HepG2 (cell line): ENCODE measurements at regions not wholly inside any gene's neighbourhood (a gene's known extent, or its start where the extent isn't known, plus 50 kb on each side); places are given as distances from the start of the nearest gene placed in this dataset.

Source experiments
- ATAC-seq: fragments of 200-7000 bp; cut with Tn5 transposase; 3 replicates; pipeline ENCODE4 v1.9.1; 2020; ENCODE audit warnings: mild to moderate bottlenecking, moderate library complexity
- BruUV-seq: library from RNA; stranded (reverse); fragments of 400-500 nt; replicated peaks from 2 replicates; lab custom pipeline; 2021; lab: Mats Ljungman, UMichigan
- CTCF ChIA-PET: fragments of 300-600 bp; formaldehyde crosslinking; extraction: SDS; loops from one replicate; lab custom pipeline; 2021; ENCODE audit warnings: low total read pairs, inconsistent platforms, low intra/inter-chr PET ratio; lab: Yijun Ruan, JAX
- POLR2A ChIA-PET: fragments of 350-600 bp; sonication (Branson Sonifier 250); formaldehyde crosslinking; loops from one replicate; lab custom pipeline; 2020; ENCODE audit warnings: antibody characterized with exemption, inconsistent platforms; lab: Yijun Ruan, JAX
- DNase-seq: peaks from one replicate; pipeline ENCODE4 v3.0.0-alpha.2; 2015; ENCODE audit warnings: low spot score
- FAIRE-seq: peaks from 3 replicates; lab custom pipeline; 2011; peaks lifted over from hg19 to GRCh38; lab: Jason Lieb, UNC
- H2AFZ ChIP-seq: one replicate; pipeline ENCODE4 v1.6.1; 2011; ENCODE audit warnings: low read length, inconsistent platforms
- H3K27ac ChIP-seq: fragments of 300-600 bp; 3 replicates; pipeline ENCODE4 v1.8.0; 2011; ENCODE audit warnings: mixed run types, mild to moderate bottlenecking, mixed read lengths, low read length, inconsistent platforms; ENCODE audit not compliant: insufficient read depth; ENCODE audit errors: extremely low read length
- H3K27me3 ChIP-seq, 2 experiments: fragments of 200-600 bp in 1 of 2; 2 replicates in 1 of 2; 3 replicates in 1 of 2; pipeline versions ENCODE4 v1.6.0 to v1.8.0; 2011; ENCODE audit warnings: low read length in 2 of 2, mild to moderate bottlenecking in 2 of 2, moderate library complexity in 2 of 2, inconsistent platforms in 1 of 2; ENCODE audit not compliant: insufficient read depth in 2 of 2, control insufficient read depth in 1 of 2
- H3K36me3 ChIP-seq, 2 experiments: fragments of 200-600 bp in 1 of 2; replicated peaks in 1 of 2; 2 replicates in 1 of 2; 3 replicates in 1 of 2; pipeline versions ENCODE4 v1.5.1 to v1.8.0; 2011; ENCODE audit warnings: low read length in 2 of 2, inconsistent platforms in 1 of 2; ENCODE audit not compliant: insufficient read depth in 2 of 2, control insufficient read depth in 1 of 2
- H3K4me1 ChIP-seq: 2 replicates; pipeline ENCODE4 v1.5.1; 2012; ENCODE audit warnings: low read length, inconsistent platforms; ENCODE audit not compliant: insufficient read depth
- H3K4me2 ChIP-seq: 2 replicates; pipeline ENCODE4 v1.6.0; 2011; ENCODE audit warnings: low read depth, low read length, inconsistent platforms
- H3K4me3 ChIP-seq, 3 experiments: fragments of 200-600 bp in 1 of 3; sonication (generic), shearing (Covaris generic) in 1 of 3; replicated peaks in 1 of 3; 2 replicates each; pipeline ENCODE4 v1.5.1; 2011 to 2016; ENCODE audit warnings: low read length in 3 of 3, inconsistent platforms in 2 of 3, low read depth in 2 of 3, mild to moderate bottlenecking in 2 of 3, control low read depth in 1 of 3, mixed read lengths in 1 of 3; ENCODE audit not compliant: insufficient read depth in 1 of 3
- H3K79me2 ChIP-seq: one replicate; pipeline ENCODE4 v1.6.1; 2011; ENCODE audit warnings: low read length, inconsistent platforms; ENCODE audit not compliant: insufficient read depth
- H3K9ac ChIP-seq: 2 replicates; pipeline ENCODE4 v1.6.0; 2011; ENCODE audit warnings: mild to moderate bottlenecking, low read depth, low read length, inconsistent platforms; ENCODE audit not compliant: insufficient read depth
- H3K9me3 ChIP-seq: 2 replicates; pipeline ENCODE4 v1.5.1; 2012; ENCODE audit warnings: mild to moderate bottlenecking, low read length
- H4K20me1 ChIP-seq: 2 replicates; pipeline ENCODE4 v1.6.0; 2011; ENCODE audit warnings: inconsistent platforms, mild to moderate bottlenecking, low read length, moderate library complexity; ENCODE audit not compliant: insufficient read depth
- ARID5B ChIP-seq: IDR thresholded peaks from 2 replicates; pipeline ENCODE4 v1.4.0; 2020; ENCODE audit warnings: mild to moderate bottlenecking, missing genetic modification reagents
- ATF6 ChIP-seq: sonication (generic); formaldehyde crosslinking; conservative IDR thresholded peaks from 2 replicates; pipeline ENCODE4 v1.4.0; 2020; ENCODE audit warnings: missing genetic modification reagents
- HNRNPLL ChIP-seq: fragments of 200-400 bp; formaldehyde crosslinking; IDR thresholded peaks from 2 replicates; pipeline ENCODE4 v1.6.1; 2017; ENCODE audit warnings: mild to moderate bottlenecking, low read depth, low read length; ENCODE audit not compliant: poor library complexity, severe bottlenecking
- NRL ChIP-seq: sonication (generic); formaldehyde crosslinking; IDR thresholded peaks from 2 replicates; pipeline ENCODE4 v1.5.0; 2020; ENCODE audit warnings: missing genetic modification reagents, mild to moderate bottlenecking, moderate library complexity, borderline replicate concordance
- POLR2G ChIP-seq: fragments of 200-400 bp; formaldehyde crosslinking; IDR thresholded peaks from 2 replicates; pipeline ENCODE4 v1.6.1; 2018; ENCODE audit warnings: mild to moderate bottlenecking, low read depth, low read length, moderate library complexity
- SNRNP70 ChIP-seq: fragments of 200-400 bp; formaldehyde crosslinking; IDR thresholded peaks from 2 replicates; pipeline ENCODE4 v1.6.1; 2017; ENCODE audit warnings: mild to moderate bottlenecking, low read depth, low read length, moderate library complexity
- TFDP2 ChIP-seq: sonication (generic); formaldehyde crosslinking; IDR thresholded peaks from 2 replicates; pipeline ENCODE4 v1.4.0; 2020; ENCODE audit warnings: missing genetic modification reagents
- ZFP1 ChIP-seq: IDR thresholded peaks from 2 replicates; pipeline ENCODE4 v1.6.1; 2016
- ZNF281 ChIP-seq: sonication (generic); formaldehyde crosslinking; IDR thresholded peaks from 2 replicates; pipeline ENCODE4 v1.4.0; 2020; ENCODE audit warnings: missing genetic modification reagents, borderline replicate concordance
- ZNF451 ChIP-seq: sonication (generic); formaldehyde crosslinking; IDR thresholded peaks from 2 replicates; pipeline ENCODE4 v1.5.0; 2020; ENCODE audit warnings: mild to moderate bottlenecking, missing genetic modification reagents
- ZNF562 ChIP-seq: sonication (generic); formaldehyde crosslinking; IDR thresholded peaks from 2 replicates; pipeline ENCODE4 v1.8.0; 2022; ENCODE audit warnings: missing genetic modification reagents, borderline replicate concordance
- ZNF75D ChIP-seq: sonication (generic); formaldehyde crosslinking; IDR thresholded peaks from 2 replicates; pipeline ENCODE4 v1.8.1; 2023; ENCODE audit warnings: missing genetic modification reagents, mild to moderate bottlenecking, borderline replicate concordance
- ZNF766 ChIP-seq: sonication (generic); formaldehyde crosslinking; IDR thresholded peaks from 2 replicates; pipeline ENCODE4 v1.5.0; 2020; ENCODE audit warnings: missing genetic modification reagents, borderline replicate concordance
- ZNF773 ChIP-seq: sonication (generic); formaldehyde crosslinking; IDR thresholded peaks from 2 replicates; pipeline ENCODE4 v1.4.0; 2020; ENCODE audit warnings: missing genetic modification reagents, borderline replicate concordance
- ZNF816 ChIP-seq: sonication (generic); formaldehyde crosslinking; IDR thresholded peaks from 2 replicates; pipeline ENCODE4 v1.8.0; 2022; ENCODE audit warnings: missing genetic modification reagents, mild to moderate bottlenecking, borderline replicate concordance
- WGBS: methylation state at CpG from one replicate; pipeline ENCODE4 v1.1.6; 2017; ENCODE audit warnings: low lambda C conversion rate; 5-methylcytosine and 5-hydroxymethylcytosine counted together
- in situ Hi-C: cut with HindIII; loops from 2 replicates; pipeline ENCODE4 v1.10.0; 2017; ENCODE audit warnings: low pct_unique_long_range_greater_than_20kb; ENCODE audit not compliant: extremely low pct_ligation_motif_present
- intact Hi-C: fragments of 100-400 bp; cut with micrococcal nuclease; formaldehyde crosslinking; loops from one replicate; pipeline ENCODE4 v1.10.0; 2022; ENCODE audit not compliant: unreplicated experiment

GRCh38 chr2:58635801-58636375 is 394.8 kb upstream of the FANCL start:
- ChIA-PET CTCF (no interaction called here), POLR2A (no interaction called here)
- no peaks in the 10 kb centered on the region for H3K36me3 ChIP-seq
- DNase-seq (no peak), FAIRE-seq (no peak), ATAC-seq (no peak)
- H2AFZ ChIP-seq, result no peak overlapping the region
- H3K9ac ChIP-seq, result no peak overlapping the region
- H3K27ac ChIP-seq, result no peak overlapping the region
- intact Hi-C loops, result no loop called here
- no peaks in the 10 kb centered on the region for H3K27me3 ChIP-seq
- in situ Hi-C loops, result no loop called here
- H3K4me1 ChIP-seq, result no peaks in the 10 kb centered on the region
- H3K4me3 ChIP-seq, result no peak overlapping the region
- H3K79me2 ChIP-seq, result no peaks in the 10 kb centered on the region
- 11% methylated on average over 5 of the region's 5 CpGs for WGBS
- no peak overlapping the region for H3K4me2 ChIP-seq
- no TSS peak for BruUV-seq
- no peaks in the 10 kb centered on the region for H4K20me1 ChIP-seq
- H3K9me3 ChIP-seq, result no peaks in the 10 kb centered on the region
- TF ChIP-seq POLR2G (no peak), ZNF75D (CRISPR knock-in tag) (no peak), ARID5B (CRISPR knock-in tag) (no peak), ZNF773 (no peak), ZNF451 (no peak), NRL (no peak), ZNF816 (CRISPR knock-in tag) (no peak), SNRNP70 (no peak), ZNF766 (no peak), TFDP2 (CRISPR knock-in tag) (no peak), ATF6 (no peak), ZFP1 (no peak), HNRNPLL (no peak), ZNF281 (CRISPR knock-in tag) (no peak), ZNF562 (CRISPR knock-in tag) (no peak)
